HPDE6-E6E7 (cell line): ENCODE measurements at regions not wholly inside any gene's neighbourhood (a gene's known extent, or its start where the extent isn't known, plus 50 kb on each side); places are given as distances from the start of the nearest gene placed in this dataset.
"Not testable (repeated sequence)": the region's sequence is repeated elsewhere in the genome, so short reads cannot be mapped to it uniquely, and the experiment has no call there.

ENCODE experiments used
- DNase-seq: peaks from one replicate; pipeline ENCODE4 v3.0.0; 2011; ENCODE audit warnings: missing footprints; ENCODE audit errors: extremely low spot score

DNA sequence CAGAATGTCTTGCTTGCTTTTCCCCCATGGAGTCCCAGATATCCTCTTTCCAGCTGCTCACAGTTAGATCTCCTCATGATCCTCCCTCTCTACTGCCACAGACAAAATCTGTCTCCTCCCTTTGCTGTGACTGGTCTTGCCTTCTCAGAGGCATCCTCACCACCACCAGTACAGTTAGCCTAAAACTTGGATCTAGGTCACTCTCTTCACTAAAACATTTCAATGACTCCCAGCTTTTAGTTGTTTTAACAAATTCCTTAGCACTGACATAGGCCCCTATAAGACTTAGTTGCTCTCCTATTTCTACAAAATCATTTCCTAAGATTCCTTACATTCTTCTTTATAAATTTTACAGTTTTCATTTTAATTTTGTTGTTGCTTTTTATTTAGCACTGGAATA lies 734.2 kb upstream of the CHAC2 start:
- DNase-seq = no peak

DNA sequence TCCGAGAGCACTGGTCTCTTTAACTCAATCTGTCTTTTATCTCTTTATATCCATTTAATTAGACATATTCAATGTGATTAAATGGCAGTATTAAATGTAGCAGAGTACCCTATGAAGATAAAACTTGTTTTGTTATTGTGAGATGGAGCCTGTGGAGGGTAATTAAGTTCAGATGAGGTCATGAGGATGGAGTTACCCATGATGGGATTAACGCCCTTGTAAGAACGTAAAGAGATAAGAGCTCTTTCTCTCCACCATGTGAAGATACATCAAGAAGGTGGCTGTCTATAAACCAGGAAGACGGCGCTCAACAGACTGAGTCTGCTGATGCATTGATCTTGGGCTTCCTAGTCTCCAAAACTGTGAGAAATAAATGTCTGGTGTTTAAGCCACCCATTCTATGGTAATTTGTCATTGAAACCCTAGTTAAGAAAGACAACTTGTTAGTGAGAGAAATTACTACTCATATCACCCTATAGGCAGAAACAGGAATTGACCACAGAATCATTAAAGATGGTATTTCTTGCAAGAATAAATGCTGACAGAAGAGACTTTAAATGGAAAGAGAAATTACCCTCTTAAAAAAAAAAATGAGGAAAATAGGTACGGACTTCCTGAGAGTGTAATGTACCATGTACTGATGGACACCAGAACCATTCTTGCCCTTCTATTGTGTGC lies 738.7 kb upstream of the CHAC2 start:
- no peak for DNase-seq

DNA sequence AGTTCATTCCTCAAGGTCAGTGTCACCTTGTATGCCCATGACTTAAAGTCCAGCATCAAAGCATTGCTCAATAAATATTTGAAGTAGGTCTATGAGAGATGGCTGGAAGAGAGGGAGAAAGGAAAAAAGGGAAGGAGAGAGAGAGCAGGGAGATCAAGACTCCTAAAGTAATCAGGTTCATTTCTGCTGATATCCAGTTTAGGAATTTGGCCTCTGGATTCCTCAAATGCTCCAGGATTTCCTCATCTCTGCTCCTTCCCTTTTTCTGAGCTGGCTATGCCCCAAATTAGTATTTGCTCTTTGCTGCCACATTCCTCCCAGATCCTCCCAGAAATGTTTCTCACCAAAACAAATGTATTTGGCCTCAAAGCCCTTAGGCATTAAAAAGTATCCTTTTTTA lies 739.4 kb upstream of the CHAC2 start:
- no peak for DNase-seq

DNA sequence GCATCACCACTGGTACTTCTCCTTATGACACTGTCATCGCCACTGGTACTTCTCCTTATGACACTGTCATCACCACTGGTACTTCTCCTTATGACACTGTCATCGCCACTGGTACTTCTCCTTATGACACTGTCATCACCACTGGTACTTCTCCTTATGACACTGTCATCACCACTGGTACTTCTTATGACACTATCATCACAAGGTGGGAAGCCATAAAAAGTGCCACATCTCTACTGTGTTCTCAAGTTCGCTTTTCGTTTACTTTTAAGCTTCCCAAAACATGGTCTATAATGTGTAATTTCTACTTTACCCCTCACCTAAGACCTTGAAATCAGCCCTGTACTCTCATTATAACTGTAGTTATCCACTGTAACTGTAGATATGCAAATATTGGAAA lies 745.4 kb upstream of the CHAC2 start:
- not testable (repeated sequence) for DNase-seq

DNA sequence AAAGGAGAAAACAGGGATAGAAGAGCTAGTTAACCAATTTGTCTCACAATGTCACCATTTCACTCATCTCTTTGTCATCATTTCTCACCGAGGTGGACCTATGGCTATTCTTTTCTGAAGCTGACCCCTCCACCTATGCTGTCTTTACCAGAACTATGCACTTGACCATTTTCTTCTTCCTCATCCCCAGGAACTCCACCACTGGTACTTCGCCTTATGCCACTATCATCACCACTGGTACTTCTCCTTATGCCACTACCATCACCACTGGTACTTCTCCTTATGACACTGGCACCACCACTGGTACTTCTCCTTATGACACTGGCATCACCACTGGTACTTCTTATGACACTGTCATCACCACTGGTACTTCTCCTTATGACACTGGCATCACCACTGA lies 745.8 kb upstream of the CHAC2 start:
- no peak for DNase-seq

DNA sequence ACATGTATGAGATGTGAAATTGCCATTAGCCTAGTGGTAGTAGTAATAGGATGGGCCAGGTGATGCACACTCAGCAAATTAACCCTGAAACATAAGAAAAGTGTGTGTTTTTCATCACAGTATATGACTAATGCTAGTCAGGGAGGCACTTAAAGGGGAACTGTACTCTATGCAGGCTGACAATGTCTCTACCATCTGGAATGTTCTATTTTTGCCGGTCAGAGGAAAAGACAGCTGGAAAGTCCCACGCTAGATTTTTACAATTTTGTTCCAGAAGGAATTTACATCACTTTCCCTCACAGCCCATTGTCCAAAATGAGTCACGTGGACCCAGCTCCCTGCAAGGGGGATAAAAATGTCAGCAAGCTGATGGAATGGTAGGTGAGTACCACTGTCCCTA lies 746.3 kb upstream of the CHAC2 start:
- no peak for DNase-seq

DNA sequence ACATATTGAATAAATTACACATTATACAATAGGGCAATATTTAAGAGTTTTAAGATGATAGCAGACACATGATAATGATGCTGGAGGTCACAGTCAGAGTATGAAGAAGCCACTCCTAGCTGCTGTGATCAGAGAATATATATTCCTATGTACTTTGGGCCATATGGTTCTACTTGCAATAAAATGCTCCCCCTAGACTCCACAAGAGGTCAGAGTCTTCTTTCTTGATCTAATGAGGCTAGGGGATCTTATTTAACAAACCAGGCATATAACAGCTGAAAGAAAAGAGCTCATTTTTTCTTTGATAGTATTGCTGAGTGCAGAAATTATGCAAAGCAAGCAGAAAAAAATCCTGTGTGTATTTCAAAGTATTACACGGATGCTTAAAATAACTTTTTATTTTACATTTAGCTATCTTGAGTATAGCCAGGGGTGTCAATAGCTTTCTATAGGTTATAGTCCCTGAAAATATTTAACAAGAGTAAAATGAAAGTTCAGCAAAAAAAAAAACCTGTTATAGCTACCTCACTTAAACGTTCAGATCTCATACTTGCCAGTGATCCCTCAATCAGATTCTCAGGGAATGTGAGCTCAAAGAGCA lies 748.7 kb upstream of the CHAC2 start:
- no peak for DNase-seq

DNA sequence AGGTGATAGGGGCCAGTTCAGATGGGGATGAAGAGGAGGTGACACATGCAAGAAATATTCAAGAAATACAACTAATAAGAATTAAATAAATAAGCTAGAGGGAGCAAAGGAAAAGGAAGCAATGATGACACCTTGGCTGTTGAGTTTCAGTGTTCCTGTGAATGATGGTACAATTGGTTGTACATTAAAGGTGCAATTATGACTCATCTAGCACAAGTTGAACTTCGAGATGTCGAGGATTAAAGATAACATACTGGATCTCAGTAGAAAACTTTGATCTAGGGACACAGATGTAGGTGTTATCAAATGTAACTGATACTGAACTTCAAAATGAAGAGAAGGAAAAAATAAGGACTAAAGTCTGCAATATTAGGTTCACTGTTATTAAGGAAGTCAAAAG lies 760.6 kb upstream of the CHAC2 start:
- DNase-seq = no peak

DNA sequence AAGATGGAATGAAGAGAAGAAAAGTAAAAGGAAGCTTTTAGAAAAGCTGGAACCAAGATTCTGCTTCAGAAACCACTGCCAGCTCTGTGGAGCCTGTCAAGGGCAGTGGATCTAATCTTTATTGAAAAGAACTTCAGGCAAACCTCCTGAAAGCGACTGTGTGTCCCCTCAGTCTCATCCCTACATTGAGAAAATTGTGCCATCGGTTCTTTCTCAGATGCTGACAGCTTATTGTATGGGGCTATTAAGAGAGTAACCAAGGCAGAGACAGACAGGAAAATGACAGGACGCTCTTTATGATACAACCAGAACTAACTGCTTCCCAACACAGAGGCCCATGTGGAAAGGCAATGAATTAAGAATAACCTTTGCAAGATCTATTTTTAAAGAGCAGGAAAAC lies 763.2 kb upstream of the CHAC2 start:
- DNase-seq = no peak

DNA sequence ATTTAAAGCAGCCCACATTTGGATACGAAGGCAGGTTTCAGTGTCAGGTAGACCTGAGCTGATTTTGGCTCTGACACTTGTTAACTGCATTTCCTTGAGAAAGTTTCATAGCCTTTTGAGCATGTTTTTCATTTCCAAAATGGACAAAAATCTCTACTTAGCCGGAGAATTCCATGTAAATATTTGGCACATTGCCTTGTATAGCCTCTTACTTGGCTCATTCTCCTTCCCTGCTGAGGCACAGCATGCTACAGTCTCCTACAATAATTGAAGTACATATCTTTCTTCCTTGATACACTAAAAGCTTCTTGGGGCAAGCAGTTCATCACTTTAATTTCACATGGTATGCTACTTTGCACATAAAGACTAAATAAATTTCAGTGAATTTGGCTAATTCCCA lies 772.2 kb upstream of the CHAC2 start:
- DNase-seq = no peak

DNA sequence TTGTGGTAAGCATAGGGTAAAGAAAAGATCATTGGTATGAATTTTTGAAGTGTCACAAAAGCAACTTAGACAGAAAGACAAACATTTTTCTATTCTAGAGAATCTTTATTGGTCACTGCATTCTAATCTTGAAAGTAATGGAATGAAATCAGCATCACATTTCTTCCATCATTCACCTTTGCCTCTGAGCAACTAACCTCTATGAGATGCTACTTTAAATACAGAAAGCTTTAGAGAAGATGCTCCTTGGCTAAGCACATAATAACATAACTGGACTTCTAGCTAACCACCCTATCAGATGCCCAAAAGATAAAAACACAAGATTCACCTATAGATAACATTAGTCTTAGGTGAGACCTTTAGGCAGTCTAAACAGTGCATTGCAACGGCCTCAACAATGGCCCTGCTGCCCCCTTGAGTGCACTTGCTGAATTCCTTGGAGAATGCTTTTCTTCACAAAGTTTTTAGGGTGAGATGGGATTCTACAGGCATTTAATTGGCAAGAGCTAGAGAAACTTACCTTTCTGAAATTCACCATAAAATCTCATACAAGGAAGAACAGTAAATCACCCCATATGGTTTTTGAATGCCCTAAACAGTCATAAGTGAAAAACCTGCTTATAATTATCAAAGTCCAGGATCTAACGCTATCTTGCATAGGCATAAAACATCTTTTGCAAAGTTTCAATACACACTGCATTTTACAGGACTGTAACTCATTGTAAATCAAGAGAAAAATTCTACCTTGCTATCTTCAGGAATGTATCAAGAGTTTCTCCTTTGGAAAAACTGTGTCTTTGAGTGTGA lies 791.3 kb upstream of the CHAC2 start:
- DNase-seq = peak; percentile 15

DNA sequence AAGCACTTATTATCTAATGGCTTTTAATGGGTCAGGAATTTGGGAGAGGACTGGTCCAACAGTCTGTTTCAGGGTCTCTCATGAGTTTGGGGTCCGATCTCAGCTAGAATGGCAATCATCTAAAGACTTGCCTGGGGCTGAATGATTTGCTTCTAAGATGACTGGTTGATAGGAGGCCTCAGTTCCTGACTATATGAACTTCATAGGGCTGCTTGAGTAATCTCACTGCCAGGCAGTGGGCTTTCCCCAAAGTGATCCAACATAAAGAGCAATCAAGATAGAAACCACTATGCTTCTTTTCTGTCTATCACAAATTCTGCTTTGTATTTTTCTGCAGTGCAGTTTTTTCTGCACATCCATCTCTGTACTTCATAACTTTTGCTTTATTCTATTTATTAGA lies 793.5 kb upstream of the CHAC2 start:
- no peak for DNase-seq

DNA sequence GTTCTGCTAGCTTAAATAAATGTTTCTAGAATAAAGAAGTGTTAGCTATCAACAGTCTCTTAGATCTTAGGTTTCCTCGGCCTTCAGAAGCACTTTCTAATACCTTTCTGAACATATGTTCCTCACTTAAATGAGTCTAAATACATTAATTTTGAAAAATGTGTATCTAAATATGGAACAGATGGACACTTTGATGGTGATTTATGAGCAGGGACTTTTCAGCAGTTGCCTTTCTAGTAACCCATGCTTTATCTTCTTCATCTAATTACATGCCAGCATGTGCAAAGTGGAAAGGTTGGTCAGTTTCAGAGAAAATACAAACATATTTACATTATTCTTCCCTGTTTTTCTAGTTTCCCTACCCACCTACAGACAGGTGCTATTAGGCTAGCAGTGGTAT lies 797.0 kb upstream of the CHAC2 start:
- no peak for DNase-seq

DNA sequence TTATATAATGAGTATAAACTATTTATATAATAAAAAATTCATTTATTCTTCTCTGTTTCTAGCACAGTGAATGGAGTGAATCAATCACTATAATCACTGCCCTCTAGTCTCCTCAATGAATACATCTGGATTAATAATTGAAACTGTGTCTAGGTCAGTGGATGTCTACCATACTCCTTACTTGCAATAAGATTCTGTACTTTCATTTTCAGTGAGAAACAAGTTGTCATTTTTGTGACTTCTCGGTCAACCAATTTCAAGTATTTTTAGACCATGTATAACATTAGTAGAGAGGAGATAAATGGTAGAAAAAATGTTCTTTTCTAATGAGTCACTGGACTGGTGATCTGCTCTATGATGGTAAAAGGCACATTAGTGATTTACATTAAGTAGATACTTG lies 799.6 kb upstream of the CHAC2 start:
- no peak for DNase-seq

DNA sequence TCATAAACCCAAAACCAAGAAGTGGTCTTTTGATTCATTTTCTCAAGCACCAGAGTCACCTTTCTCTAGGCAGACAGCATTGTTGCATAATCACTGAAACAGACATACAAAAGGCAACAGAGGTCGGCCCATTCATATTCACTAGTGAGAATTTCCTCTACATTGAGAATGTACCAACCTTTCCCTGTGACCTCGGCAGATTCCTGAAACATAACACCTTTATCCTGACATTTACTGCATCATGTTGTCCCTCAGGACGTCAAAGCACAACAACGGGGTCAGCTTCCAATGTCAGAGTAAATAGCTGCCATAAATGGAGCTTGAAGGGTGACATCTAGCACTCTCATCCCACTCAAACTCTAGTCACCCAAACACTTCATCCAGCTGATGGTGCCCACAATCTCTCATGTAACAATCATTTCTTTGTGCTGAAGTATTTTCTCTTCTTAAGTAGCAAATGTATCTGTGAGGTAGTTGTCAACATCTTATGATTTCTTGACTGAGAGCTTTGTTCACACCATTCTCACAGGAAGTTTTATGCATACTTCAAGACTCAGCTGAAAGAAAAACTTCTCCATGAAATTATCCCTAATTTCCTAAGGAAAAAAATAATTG lies 802.6 kb upstream of the CHAC2 start:
- no peak for DNase-seq

DNA sequence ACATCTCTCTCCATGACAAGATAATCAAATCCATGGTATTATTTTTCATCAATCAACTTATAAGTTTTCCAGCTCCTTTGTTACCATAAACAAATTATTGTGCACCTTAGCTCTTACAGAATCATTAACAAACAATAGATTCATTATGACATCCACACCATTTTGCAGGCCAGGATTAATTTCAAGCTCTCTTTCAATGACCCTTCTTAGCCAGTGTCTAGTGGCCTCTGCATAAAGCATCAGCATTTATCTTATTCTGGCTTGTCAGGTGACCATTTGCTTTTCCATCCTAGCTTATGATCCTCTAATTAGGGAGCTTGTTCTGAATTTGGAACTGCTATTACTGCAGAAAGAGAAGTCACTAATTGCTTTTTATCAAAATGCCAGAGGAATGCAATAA lies 806.2 kb upstream of the CHAC2 start:
- no peak for DNase-seq

DNA sequence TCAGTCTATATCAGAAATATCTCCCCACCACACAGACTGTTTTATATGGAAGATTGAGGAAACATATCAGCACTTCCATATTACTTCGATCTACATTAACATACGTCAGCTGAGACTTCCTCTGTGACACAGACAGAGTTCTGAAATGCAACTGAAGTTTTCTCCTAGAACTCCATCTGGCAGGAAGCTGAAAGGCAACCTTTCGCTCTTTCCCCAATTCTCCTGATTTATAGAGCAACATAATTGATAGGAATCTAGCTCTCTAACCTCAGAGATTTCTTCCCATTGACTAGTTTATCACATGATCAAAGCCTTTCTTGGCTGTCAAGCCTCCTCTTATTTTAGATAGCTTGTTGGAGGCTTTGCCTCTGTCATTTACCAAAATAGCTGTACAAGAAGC lies 806.7 kb upstream of the CHAC2 start:
- no peak for DNase-seq

DNA sequence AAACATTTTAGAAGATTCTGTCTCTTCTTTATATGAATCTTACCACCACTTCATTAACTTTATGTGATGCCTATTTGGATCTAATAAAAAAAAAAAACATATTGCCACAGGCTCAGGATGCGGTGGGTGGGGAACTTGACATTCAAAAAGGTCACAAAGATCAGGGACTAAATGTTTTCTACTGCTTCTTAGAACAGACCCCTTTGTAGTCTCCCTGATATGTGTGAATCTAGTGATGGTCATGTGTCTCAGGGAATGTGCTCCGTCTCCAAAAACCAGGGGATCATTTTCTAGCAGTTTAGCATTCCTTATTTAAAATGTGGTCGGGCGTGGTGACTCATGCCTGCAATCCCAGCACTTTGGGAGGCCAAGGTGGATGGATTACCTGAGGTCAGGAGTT lies 807.8 kb upstream of the CHAC2 start:
- DNase-seq = no peak

DNA sequence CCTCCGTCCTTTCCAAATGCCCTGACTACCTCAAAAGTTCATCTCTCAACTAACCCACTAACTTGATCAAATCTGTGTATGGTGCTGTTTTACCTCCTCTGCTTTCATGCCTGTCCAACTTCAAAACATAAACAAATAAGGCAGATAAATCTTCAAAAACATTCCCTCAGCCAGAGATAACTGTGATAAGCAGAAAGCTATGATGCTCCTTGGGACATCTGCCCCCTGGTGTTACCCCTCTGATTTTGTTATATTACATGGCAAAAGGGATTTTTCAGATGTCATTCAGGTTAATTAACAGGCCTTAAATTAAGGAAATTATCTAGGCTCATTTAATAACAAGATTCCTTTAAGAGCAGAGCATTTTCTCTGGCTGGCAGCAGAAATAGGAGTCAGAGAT lies 810.8 kb upstream of the CHAC2 start:
- DNase-seq = no peak

DNA sequence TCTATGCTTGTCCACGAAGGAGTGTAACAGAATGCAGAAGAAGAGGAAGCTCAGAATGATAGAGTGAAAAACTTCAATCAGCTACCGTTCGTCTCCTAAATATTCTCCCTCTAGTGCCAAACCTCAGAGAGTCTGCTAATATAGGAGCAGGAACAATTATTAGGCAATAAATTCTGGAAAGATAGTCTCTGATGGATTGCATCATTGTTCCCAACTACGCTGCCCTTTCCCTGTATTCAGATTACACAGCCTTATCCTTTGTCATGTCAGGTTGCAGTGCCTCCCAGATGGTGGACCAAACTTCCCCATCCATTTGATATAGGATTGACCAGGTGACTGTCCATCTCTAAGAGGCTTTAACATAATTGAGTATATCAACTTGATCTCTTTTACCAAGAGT lies 811.5 kb upstream of the CHAC2 start:
- DNase-seq = no peak

DNA sequence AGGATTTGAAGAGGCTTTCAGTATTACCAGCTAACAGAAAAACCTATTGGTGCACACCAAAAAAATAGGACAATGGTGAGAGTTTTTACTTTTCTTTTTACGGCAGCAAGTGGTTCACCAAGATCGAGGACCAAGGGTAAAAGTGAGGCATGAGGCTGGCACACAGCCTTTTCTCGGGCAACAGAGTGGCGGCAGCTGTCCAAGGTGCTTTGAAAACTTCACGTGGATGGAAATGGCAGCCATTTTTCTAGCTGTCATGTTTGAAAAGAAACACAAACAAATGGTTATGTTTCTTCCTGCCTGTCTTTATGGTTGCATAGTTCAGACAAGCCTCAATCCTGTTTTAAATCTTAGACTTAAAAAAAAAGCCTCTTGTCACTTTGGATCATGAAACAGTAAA lies 812.5 kb upstream of the CHAC2 start:
- DNase-seq = no peak

DNA sequence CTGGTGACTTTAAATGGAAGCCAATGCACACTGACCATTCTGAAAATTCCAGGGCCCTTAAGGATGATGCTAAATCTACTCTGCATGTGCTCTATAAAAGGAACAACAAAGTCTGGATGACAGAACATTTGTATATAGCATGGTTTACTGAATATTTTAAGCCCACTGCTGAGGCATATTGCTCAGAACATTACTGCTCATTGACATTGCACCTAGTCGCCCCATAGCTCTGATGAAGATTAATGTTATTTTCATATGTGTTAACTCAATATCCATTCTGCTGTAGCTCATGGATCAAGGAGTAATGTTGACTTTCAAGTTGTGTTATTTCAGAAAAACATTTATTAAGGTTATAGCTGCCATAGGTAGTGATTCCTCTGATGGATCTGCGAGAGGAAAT lies 827.5 kb upstream of the CHAC2 start:
- DNase-seq = no peak

DNA sequence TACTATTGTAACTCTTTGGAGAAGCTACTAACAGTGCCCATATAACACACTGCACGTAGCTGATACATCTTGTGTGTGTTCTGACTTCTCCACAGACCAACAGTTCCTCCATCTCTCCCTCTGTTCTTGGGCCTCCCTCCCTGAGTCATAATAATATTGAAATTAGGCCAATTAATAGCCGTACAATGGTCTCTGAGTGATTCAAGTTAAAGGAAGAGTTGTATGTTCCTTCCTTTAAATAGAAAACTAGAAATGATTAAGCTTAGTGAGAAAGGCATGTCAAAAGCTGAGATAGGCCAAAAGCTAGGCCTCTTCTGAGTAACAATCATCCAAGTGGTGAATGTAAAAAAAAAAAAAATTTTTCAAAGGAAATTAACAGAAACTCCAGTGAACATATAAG lies 828.4 kb upstream of the CHAC2 start:
- DNase-seq = no peak
